HepG2 (cell line): ENCODE measurements at regions not wholly inside any gene's neighbourhood (a gene's known extent, or its start where the extent isn't known, plus 50 kb on each side); places are given as distances from the start of the nearest gene placed in this dataset.
"Not testable (repeated sequence)": the region's sequence is repeated elsewhere in the genome, so short reads cannot be mapped to it uniquely, and the experiment has no call there.

ENCODE experiments used
- ATAC-seq: fragments of 200-7000 bp; cut with Tn5 transposase; 3 replicates; pipeline ENCODE4 v1.9.1; 2020; ENCODE audit warnings: mild to moderate bottlenecking, moderate library complexity
- BruUV-seq: library from RNA; stranded (reverse); fragments of 400-500 nt; replicated peaks from 2 replicates; lab custom pipeline; 2021; lab: Mats Ljungman, UMichigan
- CTCF ChIA-PET: fragments of 300-600 bp; formaldehyde crosslinking; extraction: SDS; loops from one replicate; lab custom pipeline; 2021; ENCODE audit warnings: low total read pairs, inconsistent platforms, low intra/inter-chr PET ratio; lab: Yijun Ruan, JAX
- POLR2A ChIA-PET: fragments of 350-600 bp; sonication (Branson Sonifier 250); formaldehyde crosslinking; loops from one replicate; lab custom pipeline; 2020; ENCODE audit warnings: antibody characterized with exemption, inconsistent platforms; lab: Yijun Ruan, JAX
- DNase-seq: peaks from one replicate; pipeline ENCODE4 v3.0.0-alpha.2; 2015; ENCODE audit warnings: low spot score
- FAIRE-seq: peaks from 3 replicates; lab custom pipeline; 2011; peaks lifted over from hg19 to GRCh38; lab: Jason Lieb, UNC
- H2AFZ ChIP-seq: one replicate; pipeline ENCODE4 v1.6.1; 2011; ENCODE audit warnings: low read length, inconsistent platforms
- H3K27ac ChIP-seq: fragments of 300-600 bp; 3 replicates; pipeline ENCODE4 v1.8.0; 2011; ENCODE audit warnings: mixed run types, mild to moderate bottlenecking, mixed read lengths, low read length, inconsistent platforms; ENCODE audit not compliant: insufficient read depth; ENCODE audit errors: extremely low read length
- H3K27me3 ChIP-seq, 2 experiments: fragments of 200-600 bp in 1 of 2; 2 replicates in 1 of 2; 3 replicates in 1 of 2; pipeline versions ENCODE4 v1.6.0 to v1.8.0; 2011; ENCODE audit warnings: low read length in 2 of 2, mild to moderate bottlenecking in 2 of 2, moderate library complexity in 2 of 2, inconsistent platforms in 1 of 2; ENCODE audit not compliant: insufficient read depth in 2 of 2, control insufficient read depth in 1 of 2
- H3K36me3 ChIP-seq, 2 experiments: fragments of 200-600 bp in 1 of 2; replicated peaks in 1 of 2; 2 replicates in 1 of 2; 3 replicates in 1 of 2; pipeline versions ENCODE4 v1.5.1 to v1.8.0; 2011; ENCODE audit warnings: low read length in 2 of 2, inconsistent platforms in 1 of 2; ENCODE audit not compliant: insufficient read depth in 2 of 2, control insufficient read depth in 1 of 2
- H3K4me1 ChIP-seq: 2 replicates; pipeline ENCODE4 v1.5.1; 2012; ENCODE audit warnings: low read length, inconsistent platforms; ENCODE audit not compliant: insufficient read depth
- H3K4me2 ChIP-seq: 2 replicates; pipeline ENCODE4 v1.6.0; 2011; ENCODE audit warnings: low read depth, low read length, inconsistent platforms
- H3K4me3 ChIP-seq, 3 experiments: fragments of 200-600 bp in 1 of 3; sonication (generic), shearing (Covaris generic) in 1 of 3; replicated peaks in 1 of 3; 2 replicates each; pipeline ENCODE4 v1.5.1; 2011 to 2016; ENCODE audit warnings: low read length in 3 of 3, inconsistent platforms in 2 of 3, low read depth in 2 of 3, mild to moderate bottlenecking in 2 of 3, control low read depth in 1 of 3, mixed read lengths in 1 of 3; ENCODE audit not compliant: insufficient read depth in 1 of 3
- H3K79me2 ChIP-seq: one replicate; pipeline ENCODE4 v1.6.1; 2011; ENCODE audit warnings: low read length, inconsistent platforms; ENCODE audit not compliant: insufficient read depth
- H3K9ac ChIP-seq: 2 replicates; pipeline ENCODE4 v1.6.0; 2011; ENCODE audit warnings: mild to moderate bottlenecking, low read depth, low read length, inconsistent platforms; ENCODE audit not compliant: insufficient read depth
- H3K9me3 ChIP-seq: 2 replicates; pipeline ENCODE4 v1.5.1; 2012; ENCODE audit warnings: mild to moderate bottlenecking, low read length
- H4K20me1 ChIP-seq: 2 replicates; pipeline ENCODE4 v1.6.0; 2011; ENCODE audit warnings: inconsistent platforms, mild to moderate bottlenecking, low read length, moderate library complexity; ENCODE audit not compliant: insufficient read depth
- HMG20B ChIP-seq: conservative IDR thresholded peaks from 2 replicates; pipeline ENCODE4 v1.6.1; 2016; ENCODE audit warnings: missing genetic modification reagents, missing compliant biosample characterization
- NR1H2 ChIP-seq: sonication (generic); formaldehyde crosslinking; IDR thresholded peaks from 2 replicates; pipeline ENCODE4 v1.8.1; 2022; ENCODE audit warnings: low read depth, missing genetic modification reagents, borderline replicate concordance
- RFX5 ChIP-seq: IDR thresholded peaks from 2 replicates; pipeline ENCODE4 v1.6.1; 2011; ENCODE audit warnings: low read depth, low read length, improper control_type of control experiment
- SMAD3 ChIP-seq: sonication (generic); formaldehyde crosslinking; IDR thresholded peaks from 2 replicates; pipeline ENCODE4 v1.4.0; 2020; ENCODE audit warnings: missing genetic modification reagents
- SYNCRIP ChIP-seq: fragments of 200-400 bp; formaldehyde crosslinking; IDR thresholded peaks from 2 replicates; pipeline ENCODE4 v1.6.1; 2018; ENCODE audit warnings: mild to moderate bottlenecking, low read depth, low read length; ENCODE audit not compliant: insufficient read depth
- ZFP36L2 ChIP-seq: sonication (generic); formaldehyde crosslinking; IDR thresholded peaks from 2 replicates; pipeline ENCODE4 v1.4.0; 2020; ENCODE audit warnings: missing genetic modification reagents
- ZNF549 ChIP-seq: sonication (generic); formaldehyde crosslinking; IDR thresholded peaks from 2 replicates; pipeline ENCODE4 v1.5.0; 2020; ENCODE audit warnings: missing genetic modification reagents
- WGBS: methylation state at CpG from one replicate; pipeline ENCODE4 v1.1.6; 2017; ENCODE audit warnings: low lambda C conversion rate; 5-methylcytosine and 5-hydroxymethylcytosine counted together
- in situ Hi-C: cut with HindIII; loops from 2 replicates; pipeline ENCODE4 v1.10.0; 2017; ENCODE audit warnings: low pct_unique_long_range_greater_than_20kb; ENCODE audit not compliant: extremely low pct_ligation_motif_present
- intact Hi-C: fragments of 100-400 bp; cut with micrococcal nuclease; formaldehyde crosslinking; loops from one replicate; pipeline ENCODE4 v1.10.0; 2022; ENCODE audit not compliant: unreplicated experiment
- TF ChIP-seq, protein P1 (sequence below): sonication (generic); formaldehyde crosslinking; IDR thresholded peaks from 2 replicates; pipeline ENCODE4 v1.8.0; 2022; ENCODE audit warnings: missing genetic modification reagents, low read depth, mild to moderate bottlenecking, borderline replicate concordance
- TF ChIP-seq, protein P2 (sequence below): sonication (generic); formaldehyde crosslinking; IDR thresholded peaks from 2 replicates; pipeline ENCODE4 v1.4.0; 2020; ENCODE audit warnings: missing genetic modification reagents, mild to moderate bottlenecking, borderline replicate concordance

DNA sequence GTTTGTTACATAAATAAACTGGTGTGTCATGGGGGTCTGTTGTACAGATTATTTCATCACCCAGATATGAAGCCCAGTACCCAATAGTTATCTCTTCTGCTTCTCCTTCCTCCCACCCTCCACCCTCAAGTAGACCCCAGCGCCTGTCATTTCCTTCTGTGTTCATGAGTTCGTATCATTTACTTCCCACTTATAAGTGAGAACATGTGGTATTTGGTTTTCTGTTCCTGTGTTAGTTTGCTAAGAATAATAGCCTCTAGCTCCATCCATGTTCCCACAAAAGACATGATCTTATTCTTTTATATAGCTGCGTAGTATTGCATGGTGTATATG is 185.4 kb downstream of the PSMG1 start:
- H3K4me1 ChIP-seq = peaks cover 54% of the 10 kb centered on the region
- H3K27me3 ChIP-seq, H2AFZ ChIP-seq, H3K9ac ChIP-seq, H3K79me2 ChIP-seq, POLR2A ChIA-PET, intact Hi-C loops, CTCF ChIA-PET, H3K36me3 ChIP-seq, DNase-seq, FAIRE-seq, H3K4me2 ChIP-seq, ATAC-seq, H3K27ac ChIP-seq, H3K4me3 ChIP-seq, BruUV-seq, H4K20me1 ChIP-seq, in situ Hi-C loops, H3K9me3 ChIP-seq: not testable (repeated sequence)
- 70% methylated on average over 3 of the region's 3 CpGs for WGBS

DNA sequence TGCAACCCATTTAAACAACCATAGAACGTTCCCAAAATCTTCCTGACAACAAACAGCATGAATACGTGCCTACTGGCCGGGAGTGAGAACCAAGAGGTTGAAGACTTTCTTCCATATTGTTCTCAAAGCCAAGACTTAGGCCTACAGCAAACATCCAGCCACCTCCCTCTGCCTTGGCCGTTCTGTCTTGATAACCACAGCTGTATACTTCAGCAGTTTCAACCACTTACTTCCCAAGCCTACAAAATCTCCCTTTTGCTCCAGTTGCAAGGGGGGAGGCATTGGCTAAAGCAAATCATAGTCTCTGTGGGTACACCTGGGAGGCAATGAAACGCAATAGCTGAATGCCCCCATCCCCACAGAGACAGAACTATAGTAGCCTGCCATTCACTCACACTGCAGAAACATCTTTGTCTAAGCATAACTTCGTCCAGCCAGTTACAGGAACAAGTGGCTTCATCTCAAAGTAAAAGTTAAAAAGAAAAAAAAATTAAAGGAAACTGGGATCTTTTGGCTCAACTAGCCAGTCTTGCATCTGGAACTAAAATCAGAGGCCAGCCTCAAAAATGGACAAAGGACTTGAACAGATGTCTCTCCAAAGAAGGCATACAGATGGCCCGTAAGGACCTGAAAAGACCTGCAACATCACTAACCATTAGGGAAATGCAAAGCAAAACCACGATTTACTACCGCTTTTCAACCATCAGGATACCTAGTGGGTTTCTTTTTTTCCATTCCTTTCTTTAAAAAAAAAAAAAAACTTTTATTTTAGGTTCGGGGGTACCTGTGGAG is 186.0 kb downstream of the PSMG1 start:
- no TSS peak for BruUV-seq
- Histone ChIP-seq H3K9me3 (no peaks in the 10 kb centered on the region), H3K36me3 (no peaks in the 10 kb centered on the region), H3K9ac (no peak overlapping the region), H3K27ac (no peak overlapping the region), H2AFZ (no peak overlapping the region), H3K79me2 (no peaks in the 10 kb centered on the region), H4K20me1 (no peaks in the 10 kb centered on the region), H3K4me3 (no peak overlapping the region), H3K4me2 (no peak overlapping the region), H3K27me3 (no peaks in the 10 kb centered on the region), H3K4me1 (peaks cover 59% of the 10 kb centered on the region)
- intact Hi-C loops (no loop called here), in situ Hi-C loops (no loop called here)
- DNase-seq (no peak), FAIRE-seq (no peak), ATAC-seq (no peak)
- POLR2A ChIA-PET = no interaction called here
- no peak for TF ChIP-seq SMAD3 (CRISPR knock-in tag)
- 66% methylated on average over 10 of the region's 10 CpGs for WGBS
- CTCF ChIA-PET = no interaction called here

DNA sequence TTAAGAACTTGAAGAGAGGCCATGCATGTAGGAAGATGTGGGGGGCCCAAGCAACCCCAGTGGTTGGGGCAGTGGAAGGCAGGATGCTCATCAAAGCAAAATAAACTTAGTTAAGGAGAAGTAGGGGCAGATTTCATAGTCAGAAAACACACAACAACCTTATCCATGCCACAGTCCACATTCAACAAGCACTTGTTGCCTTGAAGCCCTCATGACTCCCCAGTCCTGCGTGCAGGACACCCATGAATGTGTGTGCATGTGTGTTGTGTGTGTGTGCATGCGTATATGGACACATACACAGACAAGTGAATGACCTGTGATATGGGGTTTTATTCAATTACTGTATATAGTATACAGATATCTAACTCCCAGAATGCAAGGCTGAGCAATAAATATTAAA is 186.9 kb downstream of the PSMG1 start:
- H2AFZ ChIP-seq = no peak overlapping the region
- H3K9ac ChIP-seq = no peak overlapping the region
- no peaks in the 10 kb centered on the region for H3K36me3 ChIP-seq
- BruUV-seq = no TSS peak
- POLR2A ChIA-PET = no interaction called here
- intact Hi-C loops (no loop called here), in situ Hi-C loops (no loop called here)
- no peaks in the 10 kb centered on the region for H3K27me3 ChIP-seq
- WGBS = 100% methylated on average over 2 of the region's 2 CpGs
- ATAC-seq (no peak), FAIRE-seq (no peak), DNase-seq (no peak)
- H3K27ac ChIP-seq = no peak overlapping the region
- H3K9me3 ChIP-seq = no peaks in the 10 kb centered on the region
- H3K4me1 ChIP-seq = peaks cover 68% of the 10 kb centered on the region
- H3K4me3 ChIP-seq = no peak overlapping the region
- H4K20me1 ChIP-seq = no peaks in the 10 kb centered on the region
- CTCF ChIA-PET = no interaction called here
- no peaks in the 10 kb centered on the region for H3K79me2 ChIP-seq
- H3K4me2 ChIP-seq = no peak overlapping the region
- TF ChIP-seq, protein P1, sequence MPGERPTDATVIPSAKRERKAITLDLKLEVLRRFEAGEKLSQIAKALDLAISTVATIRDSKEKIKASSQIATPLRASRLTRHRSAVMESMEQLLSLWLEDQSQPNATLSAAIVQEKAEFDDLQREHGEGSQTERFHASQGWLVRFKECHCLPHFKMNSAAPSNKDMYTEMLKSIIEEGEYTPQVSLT (CRISPR knock-in tag) = no peak
- no peak for TF ChIP-seq ZNF549 (CRISPR knock-in tag)
- TF ChIP-seq ZFP36L2 (CRISPR knock-in tag) = no peak
- TF ChIP-seq RFX5 = no peak
- TF ChIP-seq, protein P2, sequence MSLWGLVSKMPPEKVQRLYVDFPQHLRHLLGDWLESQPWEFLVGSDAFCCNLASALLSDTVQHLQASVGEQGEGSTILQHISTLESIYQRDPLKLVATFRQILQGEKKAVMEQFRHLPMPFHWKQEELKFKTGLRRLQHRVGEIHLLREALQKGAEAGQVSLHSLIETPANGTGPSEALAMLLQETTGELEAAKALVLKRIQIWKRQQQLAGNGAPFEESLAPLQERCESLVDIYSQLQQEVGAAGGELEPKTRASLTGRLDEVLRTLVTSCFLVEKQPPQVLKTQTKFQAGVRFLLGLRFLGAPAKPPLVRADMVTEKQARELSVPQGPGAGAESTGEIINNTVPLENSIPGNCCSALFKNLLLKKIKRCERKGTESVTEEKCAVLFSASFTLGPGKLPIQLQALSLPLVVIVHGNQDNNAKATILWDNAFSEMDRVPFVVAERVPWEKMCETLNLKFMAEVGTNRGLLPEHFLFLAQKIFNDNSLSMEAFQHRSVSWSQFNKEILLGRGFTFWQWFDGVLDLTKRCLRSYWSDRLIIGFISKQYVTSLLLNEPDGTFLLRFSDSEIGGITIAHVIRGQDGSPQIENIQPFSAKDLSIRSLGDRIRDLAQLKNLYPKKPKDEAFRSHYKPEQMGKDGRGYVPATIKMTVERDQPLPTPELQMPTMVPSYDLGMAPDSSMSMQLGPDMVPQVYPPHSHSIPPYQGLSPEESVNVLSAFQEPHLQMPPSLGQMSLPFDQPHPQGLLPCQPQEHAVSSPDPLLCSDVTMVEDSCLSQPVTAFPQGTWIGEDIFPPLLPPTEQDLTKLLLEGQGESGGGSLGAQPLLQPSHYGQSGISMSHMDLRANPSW (CRISPR knock-in tag) = no peak
- TF ChIP-seq NR1H2 = no peak
- TF ChIP-seq SYNCRIP = no peak
- TF ChIP-seq HMG20B (CRISPR knock-in tag) = no peak
